OCI-M2 (cell line): ENCODE measurements at regions not wholly inside any gene's neighbourhood (a gene's known extent, or its start where the extent isn't known, plus 50 kb on each side); places are given as distances from the start of the nearest gene placed in this dataset.
"Not testable (repeated sequence)": the region's sequence is repeated elsewhere in the genome, so short reads cannot be mapped to it uniquely, and the experiment has no call there.

Experiments
- DNase-seq: peaks from one replicate; lab custom pipeline; 2025; ENCODE audit not compliant: unreplicated experiment; lab: John Stamatoyannopoulos, UW

DNA sequence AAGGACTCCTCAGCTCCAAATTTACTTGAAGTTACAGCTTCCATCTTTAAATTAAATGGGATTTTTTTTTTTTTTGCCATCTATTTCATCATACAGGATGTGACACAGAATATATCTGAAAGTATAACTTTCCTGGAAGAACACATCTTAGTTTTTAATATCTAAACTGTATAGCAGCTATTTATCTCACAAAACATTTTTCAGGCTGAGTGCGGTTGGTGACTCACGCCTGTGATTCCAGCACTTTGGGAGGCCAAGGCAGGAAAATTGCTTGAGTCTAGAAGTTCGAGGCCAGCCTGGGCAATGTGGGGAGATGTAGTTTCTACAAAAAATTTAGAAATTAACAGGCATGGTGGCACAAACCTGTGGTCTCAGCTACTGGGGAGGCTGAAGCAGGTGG is 142.3 kb upstream of the KCNJ18 start:
- DNase-seq: not testable (repeated sequence)

DNA sequence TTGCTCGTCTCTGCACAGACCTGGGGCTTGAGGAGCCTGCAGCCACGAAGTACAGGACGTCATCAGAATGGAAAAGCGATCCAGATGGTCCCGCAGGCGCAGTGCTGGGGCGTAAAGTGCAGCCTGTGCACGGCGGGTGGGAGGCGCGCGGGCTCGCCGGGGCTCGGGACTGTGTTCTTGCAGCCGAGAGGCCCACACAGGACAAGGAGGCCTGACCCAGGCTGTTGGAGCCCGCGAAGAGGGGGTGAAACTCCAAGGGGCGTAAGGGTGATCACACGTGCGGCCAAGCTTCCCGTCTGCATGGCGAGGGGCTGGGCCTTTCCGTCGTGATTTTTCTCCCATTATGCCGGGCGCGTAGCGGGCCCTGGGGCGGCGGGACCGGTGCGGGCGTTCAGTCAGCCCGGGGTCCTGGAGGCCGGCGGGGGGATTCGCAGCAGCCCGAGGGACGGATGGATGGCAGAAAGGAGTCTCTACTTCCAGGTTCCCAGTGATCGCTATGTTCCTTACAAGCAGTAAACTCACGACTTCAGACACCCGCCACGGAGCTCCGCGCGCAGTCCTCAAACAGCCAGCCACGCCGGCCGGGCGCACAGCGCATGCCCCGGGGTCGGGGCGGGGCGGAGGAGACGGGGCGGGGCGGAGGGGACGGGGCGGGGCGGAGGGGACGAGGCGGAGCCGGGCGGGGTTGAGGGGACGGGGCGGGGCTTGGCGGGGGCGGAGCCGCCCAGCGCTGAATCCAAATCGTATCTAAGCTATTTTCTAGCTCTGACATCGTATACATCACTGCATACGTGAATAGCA is 141.0 kb upstream of the KCNJ18 start:
- DNase-seq: no peak

DNA sequence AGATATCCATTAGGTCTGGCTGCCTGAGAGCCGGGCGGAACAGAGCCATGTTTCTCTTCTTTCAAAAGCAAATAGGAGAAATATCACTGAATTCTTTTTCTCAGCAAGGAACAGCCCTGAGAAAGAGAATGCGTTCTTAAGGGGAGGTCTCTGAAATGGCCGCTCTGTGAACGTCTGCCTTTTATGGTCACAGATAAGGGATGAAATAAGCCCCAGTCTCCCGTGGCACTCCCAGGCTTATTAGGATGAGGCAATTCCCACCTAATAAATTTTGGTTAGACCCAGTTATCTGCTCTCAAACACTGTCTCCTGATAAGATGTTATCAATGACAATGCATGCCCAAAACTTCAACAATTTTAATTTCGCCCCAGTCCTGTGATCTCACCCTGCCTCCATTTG is 133.4 kb upstream of the KCNJ18 start:
- not testable (repeated sequence) for DNase-seq

DNA sequence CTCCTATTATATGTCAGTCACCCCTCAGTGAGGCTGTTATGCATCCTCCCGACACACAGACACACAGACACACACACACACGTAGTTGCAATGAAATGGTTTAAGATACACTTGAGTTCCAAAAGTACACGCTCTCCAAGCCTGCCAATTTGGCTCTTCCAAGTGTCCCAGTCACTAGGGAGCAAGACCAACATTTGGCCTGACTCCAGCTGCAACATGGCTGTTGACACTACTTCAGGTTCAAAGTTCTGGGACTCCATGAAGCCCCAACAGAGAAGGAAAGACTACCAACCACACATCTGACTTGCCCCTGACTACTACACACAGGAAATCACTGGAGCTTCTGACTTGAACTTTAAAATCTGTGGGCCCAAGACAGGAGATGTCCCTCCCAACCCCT is 128.1 kb upstream of the KCNJ18 start:
- no peak for DNase-seq

DNA sequence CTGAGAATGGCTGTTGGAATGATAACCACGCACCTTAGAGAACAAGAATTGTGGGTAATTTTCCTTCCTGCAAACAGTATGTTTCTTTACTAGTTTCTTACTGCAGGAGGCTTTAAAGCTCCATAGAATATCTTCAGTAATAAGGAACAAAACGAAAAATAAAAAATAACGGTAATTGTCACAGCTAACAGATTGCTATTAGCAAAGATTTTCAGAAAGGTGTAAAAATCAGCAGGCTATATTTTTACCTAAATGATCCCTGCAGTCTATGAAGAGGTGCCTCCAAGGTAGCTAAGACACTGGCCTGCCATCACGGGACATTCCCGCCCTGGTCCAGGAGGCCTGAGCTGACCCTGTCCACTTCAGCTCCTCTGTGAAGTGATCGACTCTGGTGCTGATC is 127.6 kb upstream of the KCNJ18 start:
- DNase-seq: not testable (repeated sequence)

DNA sequence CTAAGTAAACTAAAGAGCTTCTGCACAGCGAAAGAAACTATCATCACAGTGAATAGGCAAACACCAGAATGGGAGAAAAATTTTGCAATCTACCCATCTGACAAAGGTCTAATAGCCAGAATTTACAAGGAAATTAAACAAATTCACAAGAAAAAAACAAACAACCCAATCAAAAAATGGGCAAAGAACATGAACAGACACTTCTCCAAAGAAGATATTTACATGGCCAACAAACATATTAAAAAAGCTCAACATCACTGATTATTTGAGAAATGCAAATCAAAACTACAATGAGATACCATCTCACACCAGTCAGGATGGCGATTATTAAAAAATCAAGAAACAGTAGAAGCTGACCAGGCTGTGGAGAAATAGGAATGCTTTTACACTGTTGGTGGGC is 121.9 kb upstream of the KCNJ18 start:
- not testable (repeated sequence) for DNase-seq

DNA sequence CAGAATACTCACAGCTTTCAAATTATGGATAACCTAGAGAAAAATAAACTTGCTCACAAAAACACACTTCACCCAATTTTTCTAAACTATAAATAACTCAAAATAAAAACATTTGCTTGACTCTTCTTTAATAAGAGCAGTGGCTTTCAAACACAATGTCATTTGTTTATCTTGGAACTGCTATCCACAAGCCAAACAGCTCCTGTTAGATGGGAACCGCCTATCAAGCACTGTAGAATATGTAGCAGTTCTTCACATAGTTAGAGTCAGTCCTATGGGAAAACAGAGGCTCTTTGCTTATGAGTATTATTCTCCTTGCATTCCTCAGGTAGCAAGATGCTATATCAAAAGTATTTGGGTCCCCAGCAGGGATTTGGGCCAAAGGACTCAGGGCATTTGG is 120.2 kb upstream of the KCNJ18 start:
- not testable (repeated sequence) for DNase-seq

DNA sequence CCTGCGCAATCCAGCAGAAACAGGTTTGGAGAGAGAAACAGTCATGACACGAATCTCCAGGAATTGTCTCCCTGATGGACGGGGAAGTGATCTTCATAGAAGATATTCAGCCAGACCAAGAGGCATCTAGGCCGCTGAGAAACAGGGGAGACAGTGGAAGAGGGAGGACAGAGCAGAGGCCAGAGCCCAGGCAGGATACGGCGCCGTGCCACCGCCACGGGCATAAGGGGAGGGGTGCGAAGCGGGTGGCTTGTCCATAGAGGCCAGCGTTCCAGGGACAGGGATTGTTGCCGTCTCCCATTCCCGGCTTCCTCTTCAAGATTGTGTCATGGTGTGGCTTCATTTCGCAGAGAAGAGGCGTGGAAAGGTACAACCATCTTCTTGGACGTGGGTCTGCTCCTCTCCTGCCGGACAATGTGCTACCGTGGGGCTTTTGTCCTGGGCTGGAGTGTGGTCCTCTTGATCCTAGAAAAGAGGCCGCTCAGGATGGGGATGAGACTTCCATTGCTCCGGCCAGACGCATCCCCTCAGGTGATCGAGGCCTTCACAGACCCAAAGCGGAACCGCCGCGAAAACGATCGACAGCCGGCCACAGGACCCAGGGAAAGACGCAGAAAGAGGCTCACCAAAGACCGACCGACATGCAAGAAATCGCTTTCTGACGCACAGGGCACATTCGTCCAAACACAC is 118.9 kb upstream of the KCNJ18 start:
- not testable (repeated sequence) for DNase-seq

DNA sequence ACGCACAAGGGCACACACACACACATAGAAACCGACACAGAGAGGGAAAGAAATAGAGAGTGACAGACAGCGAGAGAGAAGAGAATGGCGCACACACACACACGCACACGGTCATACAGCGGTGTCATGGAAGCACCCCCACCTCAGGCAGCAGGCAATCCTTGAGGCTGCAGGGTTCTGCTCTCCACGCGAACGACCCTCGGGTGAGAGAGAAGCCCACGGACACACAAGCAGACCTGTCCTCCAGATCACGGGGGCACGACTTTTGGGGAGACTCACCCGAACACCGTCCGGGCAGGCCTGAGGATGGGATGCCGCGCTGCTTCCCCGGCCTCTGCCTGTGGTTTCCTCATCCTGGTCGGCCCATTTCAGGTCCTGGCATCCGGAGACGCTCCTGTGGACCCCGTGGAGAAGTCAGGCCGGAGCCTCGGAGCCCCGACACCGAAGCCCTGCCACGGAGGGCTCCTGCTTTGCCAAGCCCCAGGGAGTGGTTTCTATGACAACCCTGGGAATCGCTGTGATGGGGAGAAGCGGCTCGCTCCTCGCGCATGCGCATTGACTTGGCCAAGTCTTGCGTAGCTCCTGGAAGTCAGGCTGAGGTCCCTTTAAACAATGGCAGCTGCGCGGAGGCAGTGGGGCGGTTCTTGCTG is 118.2 kb upstream of the KCNJ18 start:
- DNase-seq: no peak

DNA sequence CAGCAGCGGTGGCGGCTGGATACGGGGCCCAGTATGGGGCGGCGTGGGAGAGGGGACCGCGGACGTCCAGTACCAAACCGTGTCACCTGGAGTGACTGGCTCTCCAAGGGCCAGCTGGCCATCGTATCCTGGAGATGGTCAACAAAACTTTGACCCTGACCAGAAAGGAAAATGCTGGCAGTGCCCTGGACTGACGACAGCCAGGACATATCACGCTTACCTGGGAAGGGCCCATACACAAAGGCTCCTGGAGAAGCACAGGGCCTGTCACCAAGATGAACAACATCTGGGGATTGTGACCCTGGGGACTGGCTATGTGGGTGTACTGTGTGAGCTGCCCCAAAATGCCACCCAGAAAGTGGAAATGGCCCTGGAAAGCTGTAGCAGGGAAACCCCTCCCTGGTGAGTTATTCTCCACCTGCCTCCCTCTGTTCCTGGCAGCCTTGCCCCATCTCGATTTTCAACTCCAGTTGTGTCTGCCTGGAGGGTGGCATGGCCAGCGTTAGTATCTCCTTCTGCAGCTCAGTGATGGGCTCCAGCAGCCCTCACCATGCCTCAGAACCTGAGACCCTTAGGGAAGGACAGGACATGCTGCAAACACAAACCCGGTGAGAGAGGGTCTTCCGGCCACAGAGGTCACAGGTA is 117.6 kb upstream of the KCNJ18 start:
- DNase-seq: not testable (repeated sequence)

DNA sequence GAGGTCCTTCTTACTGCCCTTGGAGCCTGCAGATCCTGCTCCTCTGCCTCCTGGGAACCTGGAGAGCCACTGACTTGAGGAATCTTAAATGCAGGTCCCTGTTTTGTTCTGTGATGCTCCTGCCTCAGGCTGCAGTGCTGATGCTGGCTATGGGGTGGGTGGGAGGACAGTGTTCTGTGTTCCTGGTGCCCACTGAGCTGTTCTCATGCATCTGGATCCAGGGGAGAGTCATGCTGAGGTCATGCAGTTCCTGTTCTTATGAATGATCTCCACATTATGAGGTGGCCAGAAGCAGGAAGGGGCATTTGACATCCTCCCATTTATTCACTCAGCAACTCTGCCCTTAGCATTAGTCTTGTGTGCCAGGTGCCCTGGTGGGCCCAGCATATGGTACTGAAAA is 113.5 kb upstream of the KCNJ18 start:
- not testable (repeated sequence) for DNase-seq

DNA sequence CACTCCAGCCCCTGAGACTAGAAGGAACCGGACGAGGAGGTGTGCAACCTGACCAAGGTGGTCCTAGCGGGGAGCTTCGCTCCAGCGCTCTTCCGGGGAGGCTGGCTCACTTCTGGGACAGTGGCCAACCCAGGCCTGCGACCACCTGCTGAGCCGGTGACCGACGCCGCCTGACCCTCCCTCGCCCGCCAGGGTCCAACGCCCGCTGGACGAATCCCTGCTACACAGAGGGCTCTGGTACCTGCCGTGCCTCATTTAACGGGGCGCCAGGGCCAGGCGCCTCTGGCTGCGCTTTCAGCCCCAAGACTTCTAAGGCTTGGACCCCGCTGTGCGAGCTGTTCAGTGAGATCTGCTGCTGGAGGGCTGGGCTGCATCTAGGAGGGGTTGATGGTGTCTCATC is 99.5 kb upstream of the KCNJ18 start:
- no peak for DNase-seq

DNA sequence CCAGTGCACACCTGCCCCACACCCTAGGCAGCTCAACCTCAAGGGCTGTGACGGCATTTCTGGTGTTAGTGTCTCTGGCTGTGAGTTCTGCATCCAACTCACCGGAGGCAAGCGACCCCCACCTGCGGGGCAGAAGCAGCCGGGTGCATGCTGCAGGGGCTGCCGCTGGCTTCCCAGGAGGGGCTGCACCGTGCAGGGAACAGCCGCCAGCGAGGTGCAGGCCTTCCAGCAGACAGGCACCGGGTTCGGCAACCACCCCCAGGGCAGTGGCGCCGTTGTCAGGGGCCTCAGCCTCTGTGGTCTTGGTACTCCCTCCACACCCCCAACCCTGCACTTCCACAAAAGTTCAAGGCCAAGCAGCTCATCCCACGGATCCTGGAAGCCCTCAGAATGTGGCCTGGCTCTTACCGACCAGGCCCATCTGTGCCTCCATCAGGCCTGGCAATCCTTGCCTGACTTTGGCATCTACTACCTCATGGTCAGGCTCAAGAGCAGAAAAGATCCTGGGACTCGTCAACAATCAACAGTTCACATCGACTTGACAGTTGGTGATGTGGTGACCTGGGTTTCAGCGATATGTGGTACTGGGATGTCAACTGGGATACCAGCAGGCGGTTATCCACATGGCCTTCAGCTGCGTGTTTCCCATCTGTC is 98.7 kb upstream of the KCNJ18 start:
- DNase-seq: not testable (repeated sequence)

DNA sequence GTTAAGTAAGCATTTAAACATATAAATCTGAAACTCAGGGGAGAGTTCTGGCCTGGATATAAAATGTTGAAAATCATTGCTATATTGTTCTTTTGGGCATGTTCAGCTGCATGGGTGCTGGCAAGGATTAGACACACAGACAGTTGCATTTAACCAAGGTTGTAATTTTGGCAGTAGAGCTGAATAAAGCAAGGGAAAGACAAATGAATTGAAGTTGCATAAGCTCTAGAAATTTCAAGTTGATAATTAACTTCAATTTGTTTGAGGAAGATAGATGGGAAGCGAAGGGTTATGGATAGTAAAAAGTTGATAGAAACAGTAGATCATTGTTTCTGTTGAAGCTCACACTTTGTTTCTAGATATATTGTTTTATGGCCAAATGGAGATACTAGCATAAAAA is 97.2 kb upstream of the KCNJ18 start:
- no peak for DNase-seq

DNA sequence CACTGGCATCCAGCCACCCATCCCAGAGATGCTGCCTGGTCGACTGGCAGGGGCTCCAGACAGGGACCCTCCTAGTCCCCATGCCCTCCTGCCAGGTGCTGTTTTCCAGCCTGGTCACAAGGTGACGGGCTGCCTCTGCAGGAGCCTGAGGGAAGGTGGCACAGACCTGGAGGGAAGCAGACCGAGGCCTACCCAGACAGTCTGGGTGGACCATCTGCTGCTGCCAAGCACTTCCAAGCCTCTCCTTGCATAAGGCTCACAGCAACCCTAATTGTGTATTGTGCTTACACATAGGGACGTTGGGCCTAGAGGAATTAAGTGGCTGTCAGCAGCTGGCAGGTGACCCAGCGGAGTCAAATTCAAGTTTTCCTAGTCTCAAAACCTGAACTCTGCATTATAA is 90.1 kb upstream of the KCNJ18 start:
- no peak for DNase-seq

DNA sequence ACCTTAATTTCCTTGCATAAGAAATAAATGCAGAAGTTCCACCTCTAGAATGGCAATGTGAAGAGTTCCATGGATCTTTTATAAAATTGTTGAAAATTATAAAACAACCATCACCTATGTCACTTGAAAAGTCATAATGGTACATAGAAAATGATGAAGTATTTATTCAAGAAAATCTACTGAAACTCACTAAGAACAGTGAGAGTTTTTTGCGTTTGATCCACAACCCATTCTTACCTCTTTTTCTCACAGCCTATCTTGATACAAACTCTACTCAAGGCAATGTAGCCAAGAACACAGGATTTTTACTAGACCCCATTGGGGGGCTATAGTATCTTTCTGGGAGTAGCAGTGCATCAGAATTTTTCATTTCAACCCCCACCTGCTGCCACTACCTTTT is 89.0 kb upstream of the KCNJ18 start:
- not testable (repeated sequence) for DNase-seq

DNA sequence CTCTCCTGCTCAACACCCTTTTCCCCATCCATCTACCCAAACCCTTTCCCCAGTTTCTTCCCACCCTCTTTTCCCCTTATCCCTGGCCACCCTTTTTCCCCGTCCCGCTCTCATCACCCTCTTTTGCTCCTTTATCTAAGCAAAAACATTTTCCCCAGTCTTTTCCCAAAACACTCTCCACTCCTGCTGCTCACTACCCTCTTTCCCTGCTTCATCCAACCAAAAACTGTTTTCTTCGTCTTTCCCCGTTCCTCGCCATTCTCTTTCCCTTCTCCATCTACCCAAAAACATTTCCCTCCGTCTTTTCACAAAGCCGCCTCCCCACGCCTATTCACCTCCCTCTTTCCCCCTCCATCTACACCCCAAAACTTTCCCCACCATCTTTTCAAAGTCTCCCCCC is 80.9 kb upstream of the KCNJ18 start:
- not testable (repeated sequence) for DNase-seq

DNA sequence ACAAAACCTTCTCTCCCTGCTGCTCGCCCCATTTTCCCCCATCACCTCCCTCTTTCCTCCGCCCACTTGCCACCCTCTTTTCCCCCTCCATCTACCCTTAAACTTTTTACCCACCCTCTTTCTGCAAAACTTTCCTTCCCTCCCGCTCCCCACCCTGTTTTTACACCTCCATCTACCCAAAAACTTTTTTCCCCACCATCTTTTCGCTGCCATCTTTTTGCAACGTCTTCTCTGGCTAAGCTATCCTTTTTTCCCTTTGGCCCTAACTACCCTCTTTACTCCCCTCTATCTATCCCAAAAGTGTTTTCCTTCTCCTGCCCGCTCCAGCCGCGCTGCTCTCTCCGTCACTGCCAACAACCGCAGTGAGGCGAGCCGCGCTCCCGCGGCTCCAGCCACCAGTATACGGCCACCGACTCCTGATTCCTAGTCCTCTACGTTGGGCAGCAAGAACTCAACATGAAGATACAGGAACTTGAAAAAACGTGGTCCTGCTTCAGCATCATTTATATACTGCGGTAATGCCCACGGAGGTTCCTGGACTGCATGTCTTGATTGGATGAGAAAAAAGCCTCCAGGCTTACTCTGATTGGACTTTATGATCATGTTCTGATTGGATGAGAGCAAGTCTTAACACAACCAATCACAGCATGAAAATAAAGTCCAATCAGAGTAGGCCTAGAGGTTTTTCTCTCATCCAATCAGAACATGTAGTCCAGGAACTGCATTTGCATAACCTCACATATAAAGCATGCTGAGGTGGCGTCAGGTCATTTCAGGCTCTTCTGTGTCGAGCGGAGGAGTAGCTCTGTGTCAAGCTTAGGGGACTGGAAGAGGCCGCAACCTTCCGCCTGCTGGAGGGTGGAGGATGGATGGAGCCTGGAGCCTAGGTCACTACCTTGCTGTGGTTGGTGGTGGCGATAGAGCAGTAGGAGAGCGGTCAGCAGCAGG is 79.9 kb upstream of the KCNJ18 start:
- DNase-seq: not testable (repeated sequence)

DNA sequence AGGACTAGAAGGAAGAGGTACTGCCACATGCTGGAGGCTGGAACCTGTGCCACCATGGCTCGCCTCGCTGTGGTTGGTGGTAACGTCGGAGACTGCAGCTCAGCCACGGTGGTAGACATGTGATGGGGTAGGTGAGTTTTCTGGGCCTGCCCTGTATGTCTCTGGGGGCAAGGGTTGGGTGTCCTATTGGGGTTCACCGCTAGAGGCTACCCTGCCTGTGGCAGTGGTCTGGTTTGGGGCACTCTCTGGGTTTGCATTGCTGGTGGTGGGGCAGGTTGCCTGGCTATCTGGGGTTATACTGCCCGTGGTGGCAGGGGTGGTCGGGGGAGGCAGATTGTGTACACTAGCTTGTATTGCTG is 79.3 kb upstream of the KCNJ18 start:
- DNase-seq: no peak

DNA sequence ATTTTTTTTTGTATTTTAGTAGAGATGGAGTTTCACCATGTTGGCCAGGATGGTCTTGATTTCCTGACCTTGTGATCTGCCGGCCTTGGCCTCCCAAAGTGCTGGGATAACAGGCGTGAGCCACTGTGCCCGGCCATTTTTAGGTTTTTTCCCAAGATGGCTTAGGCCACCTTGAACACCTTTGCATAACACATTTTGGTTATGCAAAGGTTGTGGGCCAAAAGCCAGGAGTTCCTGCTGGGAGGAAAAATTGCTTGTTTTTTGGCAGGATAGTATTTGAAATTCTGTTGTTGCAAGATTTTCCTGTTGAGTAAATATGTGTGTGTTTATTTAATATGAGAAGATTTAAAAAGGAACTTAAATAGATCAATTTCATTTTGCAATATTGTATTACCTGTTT is 65.3 kb upstream of the KCNJ18 start:
- DNase-seq: not testable (repeated sequence)
